ENCODE measurements at regions not wholly inside any gene's neighbourhood (a gene's known extent, or its start where the extent isn't known, plus 50 kb on each side); places are given as distances from the start of the nearest gene placed in this dataset.

GRCh38 chr18:67980241-67980640 is 463.7 kb upstream of the DSEL start:
- Histone ChIP-seq H3K4me1 (ENCODE audit: low read length) (peaks cover 6% of the 10 kb centered on the region), H2AFZ (ENCODE audit: low read depth, low read length) (no peak overlapping the region), H3K9me3 (ENCODE audit: insufficient read depth, low read length) (no peaks in the 10 kb centered on the region; the same call in 1 of the 2 replicates), H3K9ac (ENCODE audit: low read length) (no peak overlapping the region), H3K79me2 (ENCODE audit: low read length) (no peaks in the 10 kb centered on the region), H3K4me3 (ENCODE audit: low read length) (no peak overlapping the region), H3K27me3 (ENCODE audit: low read depth, low read length) (no peaks in the 10 kb centered on the region), H4K20me1 (ENCODE audit: insufficient read depth, low read length) (no peaks in the 10 kb centered on the region), H3K4me2 (ENCODE audit: low read length) (no peak overlapping the region), H3K27ac (ENCODE audit: low read length) (no peak overlapping the region), H3K36me3 (replicated peaks; ENCODE audit: low read depth, low read length) (no peaks in the 10 kb centered on the region)
- no peak for TF ChIP-seq CTCF (IDR thresholded peaks at IDR 0.05; ENCODE audit: low read depth, low read length)
- TF ChIP-seq EZH2phosphoT487 (IDR thresholded peaks at IDR 0.05; ENCODE audit: low read depth): no peak

GRCh38 chr18:67977067-67977616 is 460.6 kb upstream of the DSEL start:
- no peak overlapping the region for H3K9ac ChIP-seq (ENCODE audit: low read length)
- no peaks in the 10 kb centered on the region; the same call in 1 of the 2 replicates for H3K9me3 ChIP-seq (ENCODE audit: insufficient read depth, low read length)
- no peak overlapping the region for H3K4me2 ChIP-seq (ENCODE audit: low read length)
- H3K27ac ChIP-seq (ENCODE audit: low read length): no peak overlapping the region
- no peaks in the 10 kb centered on the region for H3K79me2 ChIP-seq (ENCODE audit: low read length)
- peaks cover 6% of the 10 kb centered on the region for H3K4me1 ChIP-seq (ENCODE audit: low read length)
- no peak for TF ChIP-seq EZH2phosphoT487 (IDR thresholded peaks at IDR 0.05; ENCODE audit: low read depth)
- TF ChIP-seq CTCF (IDR thresholded peaks at IDR 0.05; ENCODE audit: low read depth, low read length): no peak
- H3K4me3 ChIP-seq (ENCODE audit: low read length): no peak overlapping the region
- no peaks in the 10 kb centered on the region for H4K20me1 ChIP-seq (ENCODE audit: insufficient read depth, low read length)
- H3K36me3 ChIP-seq (replicated peaks; ENCODE audit: low read depth, low read length): no peaks in the 10 kb centered on the region
- H2AFZ ChIP-seq (ENCODE audit: low read depth, low read length): no peak overlapping the region
- no peaks in the 10 kb centered on the region for H3K27me3 ChIP-seq (ENCODE audit: low read depth, low read length)

- H3K4me1 ChIP-seq (ENCODE audit: low read length): no peaks in the 10 kb centered on the region
- no peak overlapping the region for H3K4me3 ChIP-seq (ENCODE audit: low read length)
- TF ChIP-seq EZH2phosphoT487 (IDR thresholded peaks at IDR 0.05; ENCODE audit: low read depth) (no peak), CTCF (IDR thresholded peaks at IDR 0.05; ENCODE audit: low read depth, low read length) (no peak)
- no peaks in the 10 kb centered on the region for H3K79me2 ChIP-seq (ENCODE audit: low read length)
- no peak overlapping the region for H3K4me2 ChIP-seq (ENCODE audit: low read length)
- no peaks in the 10 kb centered on the region for H4K20me1 ChIP-seq (ENCODE audit: insufficient read depth, low read length)
- no peaks in the 10 kb centered on the region; the same call in 1 of the 2 replicates for H3K9me3 ChIP-seq (ENCODE audit: insufficient read depth, low read length)
- no peaks in the 10 kb centered on the region for H3K27me3 ChIP-seq (ENCODE audit: low read depth, low read length)
- no peaks in the 10 kb centered on the region for H3K36me3 ChIP-seq (replicated peaks; ENCODE audit: low read depth, low read length)
- no peak overlapping the region for H3K9ac ChIP-seq (ENCODE audit: low read length)
- H2AFZ ChIP-seq (ENCODE audit: low read depth, low read length): no peak overlapping the region
- H3K27ac ChIP-seq (ENCODE audit: low read length): no peak overlapping the region
Measured at GRCh38 chr18:67973916-67974315, 457.4 kb upstream of the DSEL start.

- no peaks in the 10 kb centered on the region for H3K27me3 ChIP-seq (ENCODE audit: low read depth, low read length)
- H3K4me1 ChIP-seq (ENCODE audit: low read length): peaks cover 7% of the 10 kb centered on the region
- H3K36me3 ChIP-seq (replicated peaks; ENCODE audit: low read depth, low read length): no peaks in the 10 kb centered on the region
- H3K79me2 ChIP-seq (ENCODE audit: low read length): no peaks in the 10 kb centered on the region
- H3K27ac ChIP-seq (ENCODE audit: low read length): no peak overlapping the region
- H3K9ac ChIP-seq (ENCODE audit: low read length): no peak overlapping the region
- H3K4me3 ChIP-seq (ENCODE audit: low read length): no peak overlapping the region
- no peaks in the 10 kb centered on the region for H4K20me1 ChIP-seq (ENCODE audit: insufficient read depth, low read length)
- H3K9me3 ChIP-seq (ENCODE audit: insufficient read depth, low read length): no peaks in the 10 kb centered on the region
- no peak overlapping the region for H3K4me2 ChIP-seq (ENCODE audit: low read length)
- no peak overlapping the region for H2AFZ ChIP-seq (ENCODE audit: low read depth, low read length)
- TF ChIP-seq EZH2phosphoT487 (IDR thresholded peaks at IDR 0.05; ENCODE audit: low read depth): no peak
- TF ChIP-seq CTCF (IDR thresholded peaks at IDR 0.05; ENCODE audit: low read depth, low read length): no peak
Measured at GRCh38 chr18:67969458-67969857, 452.9 kb upstream of the DSEL start.

Data from OCI-LY3 (cell line).